SH-SY5Y (cell line): ENCODE measurements at regions not wholly inside any gene's neighbourhood (a gene's known extent, or its start where the extent isn't known, plus 50 kb on each side); places are given as distances from the start of the nearest gene placed in this dataset.

Source experiments
- GATA2 ChIP-seq: IDR thresholded peaks from 2 replicates; pipeline ENCODE4 v1.6.1; 2011; ENCODE audit warnings: mild to moderate bottlenecking, low read depth, low read length
- GATA3 ChIP-seq: IDR thresholded peaks from 2 replicates; pipeline ENCODE4 v1.6.1; 2011; ENCODE audit warnings: low read depth, mild to moderate bottlenecking, low read length, moderate library complexity

DNA sequence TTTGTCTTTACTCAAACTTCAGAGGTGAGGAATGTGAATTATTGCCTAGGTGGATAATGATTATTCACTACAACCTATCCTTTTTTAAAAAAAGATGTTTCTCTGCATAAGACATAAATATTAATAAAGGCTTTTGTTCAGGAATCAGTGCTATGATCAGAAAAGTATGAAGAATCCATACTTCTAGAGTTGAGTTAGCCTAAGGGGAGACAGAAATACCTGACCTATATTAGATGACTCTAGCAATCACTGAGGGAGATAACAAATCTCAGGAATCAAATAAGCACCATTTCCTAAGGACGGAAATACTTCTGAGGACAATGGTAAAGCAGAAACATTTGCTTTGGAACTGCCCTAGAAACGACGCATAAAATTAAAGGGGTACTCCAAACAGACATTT, 763.8 kb downstream of the GBE1 start:
- TF ChIP-seq GATA2 (no peak), GATA3 (no peak)
